NCI-H524 (cell line): ENCODE measurements at regions not wholly inside any gene's neighbourhood (a gene's known extent, or its start where the extent isn't known, plus 50 kb on each side); places are given as distances from the start of the nearest gene placed in this dataset.
A peak's percentile ranks its signal among the peaks of the same experiment; 100 is the strongest.
"Not testable (repeated sequence)": the region's sequence is repeated elsewhere in the genome, so short reads cannot be mapped to it uniquely, and the experiment has no call there.

ENCODE experiments used
- DNase-seq, 2 experiments: peaks; one replicate each; lab custom pipeline; 2025; lab: John Stamatoyannopoulos, UW

- DNase-seq, result no peak
Measured at GRCh38 chr13:72657379-72657778, 70.0 kb downstream of the MZT1 start.

- DNase-seq, result no peak
Measured at GRCh38 chr13:72656357-72656756, 71.1 kb downstream of the MZT1 start.

- DNase-seq, result no peak
Measured at GRCh38 chr13:72653506-72653905, 73.9 kb downstream of the MZT1 start.

GRCh38 chr13:72652681-72653080 lies 74.7 kb downstream of the MZT1 start:
- no peak for DNase-seq

GRCh38 chr13:72651144-72651543 lies 76.3 kb downstream of the MZT1 start:
- peak; percentile 25 to 73 for DNase-seq

DNA sequence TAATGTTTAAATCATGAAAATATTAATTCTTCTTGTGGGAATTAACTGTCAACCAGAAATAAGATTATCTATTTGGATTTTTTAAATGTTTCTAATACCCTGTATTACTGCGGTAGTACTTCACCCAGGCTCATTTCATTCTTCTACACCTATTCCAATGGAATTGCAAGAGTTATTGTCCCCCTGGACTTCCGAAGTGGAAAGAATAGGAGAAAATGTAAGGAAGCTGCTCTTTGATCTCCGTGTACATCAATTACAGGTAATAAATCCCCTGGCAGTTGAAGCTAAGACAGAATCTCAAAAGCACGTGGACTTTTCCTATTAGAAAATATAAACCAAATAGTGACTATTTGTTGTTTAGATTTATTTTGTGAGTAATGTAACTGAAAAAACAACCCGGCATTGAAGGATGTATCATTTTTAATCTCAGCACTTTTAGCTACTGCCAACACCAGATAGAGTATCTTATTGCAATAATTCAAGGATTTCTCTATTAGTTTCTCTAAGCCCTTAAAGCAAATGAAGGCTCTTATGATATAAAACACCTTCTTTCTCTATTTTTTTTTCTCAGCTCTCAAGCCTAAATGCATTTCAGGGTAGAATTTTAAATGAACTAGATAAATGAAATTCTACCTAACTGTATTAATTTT lies 77.3 kb downstream of the MZT1 start:
- no peak for DNase-seq

GRCh38 chr13:72648513-72649065 lies 78.8 kb downstream of the MZT1 start:
- DNase-seq, result peak; percentile 29 to 50

- no peak for DNase-seq
Measured at GRCh38 chr13:72647422-72647821, 80.0 kb downstream of the MZT1 start.

GRCh38 chr13:72645521-72645920 lies 81.9 kb downstream of the MZT1 start:
- no peak for DNase-seq

DNA sequence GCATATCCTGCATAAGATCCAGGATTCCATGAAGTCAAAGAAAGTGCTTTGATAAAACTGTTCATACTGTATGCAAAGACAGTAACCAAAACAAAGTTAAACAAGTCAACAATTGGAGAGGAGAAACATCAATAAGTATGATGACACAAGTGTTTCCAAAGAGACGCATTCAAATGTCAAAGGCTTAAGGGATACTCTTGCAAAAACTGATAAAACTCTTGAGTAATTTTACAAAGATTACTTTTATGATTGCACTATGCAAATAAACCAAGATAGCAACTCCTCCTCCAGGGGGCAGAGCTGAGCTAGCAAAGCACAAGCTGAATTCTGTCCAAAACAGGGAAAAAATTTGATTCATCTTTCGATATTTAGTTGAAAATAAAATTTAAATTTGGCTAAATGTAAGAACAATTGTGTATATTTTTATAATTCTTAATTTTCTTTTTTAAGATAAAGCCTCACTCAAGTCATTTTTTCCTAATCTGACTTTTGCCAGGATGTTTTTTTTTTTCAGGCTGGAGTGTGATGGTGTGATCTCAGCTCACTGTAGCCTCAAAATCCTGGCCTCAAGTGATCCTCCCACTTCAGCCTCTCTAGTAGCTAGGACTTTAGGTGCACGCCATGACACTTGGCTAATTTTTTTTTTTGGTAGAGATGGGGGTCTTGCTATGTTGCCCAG lies 84.0 kb downstream of the MZT1 start:
- peak in 1 of 2 experiments; percentile 16 for DNase-seq

GRCh38 chr13:72639377-72639776 lies 88.1 kb downstream of the MZT1 start:
- DNase-seq, result no peak

DNA sequence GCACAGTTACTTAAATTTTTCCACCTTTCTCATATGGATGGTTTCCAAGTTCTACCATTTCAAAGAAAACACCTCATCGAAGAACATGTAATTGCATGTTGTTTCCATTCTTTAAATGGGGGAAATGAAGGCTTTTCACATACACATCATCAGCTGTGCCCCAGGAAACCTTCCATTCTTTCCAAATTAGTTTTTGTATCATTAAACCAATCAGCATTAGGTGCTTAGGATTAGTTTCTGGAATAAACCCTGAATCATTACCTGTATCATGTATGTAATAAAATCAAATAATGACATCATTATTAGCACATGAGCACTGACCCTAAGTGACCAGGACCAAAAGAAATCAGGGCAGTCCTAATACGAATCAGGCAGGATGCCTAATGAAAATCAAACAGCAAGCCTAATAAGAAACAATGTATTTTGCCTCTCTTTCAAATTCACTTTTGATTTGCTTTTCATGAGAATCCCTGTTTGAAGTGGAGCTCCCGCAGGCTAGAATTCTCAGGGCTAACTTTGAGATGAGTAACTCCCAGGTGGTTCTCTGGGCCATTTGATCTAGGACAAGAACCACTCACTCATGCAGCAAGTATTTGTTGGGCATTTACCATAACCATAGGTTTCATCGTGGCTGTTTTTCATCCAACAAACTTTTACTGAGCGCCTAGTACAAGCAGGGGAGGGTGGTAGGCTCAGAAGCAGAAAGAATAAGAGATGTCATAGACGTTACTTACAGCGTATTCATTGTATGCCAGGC lies 89.2 kb downstream of the MZT1 start:
- no peak for DNase-seq

- peak in 1 of 2 experiments; percentile 7 for DNase-seq
Measured at GRCh38 chr13:72637561-72637960, 89.9 kb downstream of the MZT1 start.

DNA sequence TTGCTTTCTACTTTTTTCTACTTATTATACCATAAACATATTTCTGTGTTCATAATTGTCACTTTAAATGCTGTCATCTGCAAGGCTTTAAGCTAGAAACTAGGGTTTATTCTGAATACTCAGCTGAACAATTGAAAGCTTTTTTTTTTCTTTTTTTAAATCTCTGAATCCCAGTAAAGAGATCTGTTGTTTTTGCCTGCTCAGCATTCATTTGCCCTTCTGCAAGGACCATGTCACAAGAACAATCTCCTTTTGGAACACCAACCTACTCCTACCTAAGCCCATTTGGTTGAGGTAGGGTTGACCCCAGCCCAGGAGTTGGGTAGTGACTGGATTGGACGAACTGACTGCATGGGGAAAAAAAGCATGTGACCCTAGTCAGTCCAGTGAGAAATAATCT lies 92.6 kb downstream of the MZT1 start:
- no peak for DNase-seq

- no peak for DNase-seq
Measured at GRCh38 chr13:72622546-72622945, 104.9 kb downstream of the MZT1 start.

- no peak for DNase-seq
Measured at GRCh38 chr13:72620874-72621273, 106.6 kb downstream of the MZT1 start.

DNA sequence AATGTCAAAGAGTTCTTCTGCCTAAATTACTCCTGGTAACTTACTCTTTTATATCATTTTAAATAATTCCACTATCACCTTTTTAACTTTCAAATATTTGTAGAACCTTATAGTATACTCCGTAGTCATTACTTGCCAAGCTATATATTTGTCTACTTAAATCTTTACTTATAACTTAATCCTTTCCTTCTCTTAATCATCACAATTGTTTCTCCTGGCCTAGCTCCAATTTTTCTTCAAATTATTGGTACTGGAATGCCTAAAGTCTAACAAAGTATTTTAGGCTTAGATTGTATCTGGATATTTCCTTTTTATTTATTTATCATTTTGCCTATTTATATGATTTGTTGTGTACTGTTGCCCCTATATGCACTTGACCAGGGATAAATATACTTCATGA lies 109.5 kb downstream of the MZT1 start:
- DNase-seq, result no peak

GRCh38 chr13:72617186-72617585 lies 110.2 kb downstream of the MZT1 start:
- no peak for DNase-seq

- DNase-seq, result not testable (repeated sequence)
Measured at GRCh38 chr13:72610251-72610891, 117.1 kb downstream of the MZT1 start.

DNA sequence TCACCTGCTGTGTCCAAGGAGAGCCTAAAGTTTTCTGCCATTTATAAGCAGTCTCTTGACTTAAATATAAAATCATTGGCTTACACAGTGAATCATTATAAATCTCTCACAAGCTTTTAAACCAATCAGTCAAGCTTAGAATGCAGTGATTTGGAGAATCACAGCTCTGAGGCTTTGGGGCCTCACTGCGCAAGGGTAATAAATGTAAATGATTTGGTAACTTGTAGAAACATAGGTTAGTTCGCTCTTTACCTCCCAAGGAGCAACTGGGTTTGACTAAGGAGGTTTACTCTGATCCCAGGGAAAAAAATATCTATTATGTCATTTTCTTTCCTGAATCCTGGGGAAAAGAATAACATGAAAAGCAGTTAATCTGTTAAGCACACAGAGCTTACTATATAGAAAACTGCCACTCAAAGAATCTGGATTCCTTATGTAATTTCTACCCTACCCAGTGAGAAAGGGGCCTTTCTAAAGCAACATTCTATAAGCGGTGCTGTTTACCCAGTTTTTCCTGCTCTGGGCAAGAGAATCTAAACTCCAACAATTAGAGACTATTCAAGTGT lies 128.2 kb downstream of the MZT1 start:
- DNase-seq, result no peak

DNA sequence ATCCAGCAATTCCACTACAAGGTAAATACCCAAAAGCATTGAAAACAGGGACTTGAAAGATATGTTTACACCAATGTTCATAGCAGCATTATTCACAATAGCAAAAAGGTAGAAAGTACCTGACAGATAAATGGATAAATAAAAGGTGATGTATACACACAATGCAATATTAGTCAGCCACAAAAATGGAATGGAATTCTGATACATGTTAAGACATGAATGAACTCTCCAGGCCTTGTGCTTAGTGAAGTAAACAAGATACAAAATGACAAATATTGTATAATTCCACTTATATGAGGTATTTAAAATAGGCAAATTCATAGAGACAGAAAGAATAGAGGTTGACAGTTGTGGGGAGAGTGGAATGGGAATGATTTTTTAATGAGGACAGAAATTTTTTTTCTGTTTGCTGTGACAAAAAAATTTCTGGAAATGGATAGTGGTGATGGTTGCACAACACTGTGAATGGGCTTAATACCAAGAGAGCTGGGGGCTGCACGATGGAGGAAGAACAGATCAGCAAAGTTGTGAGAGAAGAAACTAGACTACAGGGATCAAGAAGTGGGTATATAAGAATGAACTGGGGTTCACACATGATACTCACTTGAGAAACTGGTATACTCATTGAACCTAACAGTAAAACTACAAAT lies 137.2 kb downstream of the MZT1 start:
- DNase-seq, result no peak
